Iris pigment epithelial cell (primary cell): ENCODE measurements at regions not wholly inside any gene's neighbourhood (a gene's known extent, or its start where the extent isn't known, plus 50 kb on each side); places are given as distances from the start of the nearest gene placed in this dataset.
A peak's percentile ranks its signal among the peaks of the same experiment; 100 is the strongest.

Experiments
- DNase-seq: peaks from one replicate; pipeline ENCODE4 v3.0.0-alpha.2; 2011; ENCODE audit warnings: low read depth

- no peak for DNase-seq
Observed at GRCh38 chr12:24278832-24279231, 329.4 kb upstream of the SOX5 start.

DNA sequence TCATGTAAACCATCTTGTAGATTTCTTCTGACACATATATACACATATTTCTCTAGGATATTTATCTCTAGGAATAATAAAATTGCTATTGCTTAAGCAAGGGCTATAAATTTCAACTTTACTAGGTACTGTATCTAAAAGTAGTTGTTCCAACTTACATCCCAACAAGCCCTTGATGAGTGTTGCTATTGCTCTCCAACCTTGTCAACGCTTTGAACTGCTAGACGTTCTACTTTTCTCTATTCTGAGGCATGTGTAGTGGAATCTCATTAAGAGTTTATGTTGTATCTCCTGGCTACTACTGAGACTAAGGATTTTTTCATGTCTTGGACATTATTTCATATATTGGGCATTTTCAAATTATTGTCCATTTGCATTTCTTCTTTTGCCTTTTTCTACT lies 321.5 kb upstream of the SOX5 start:
- no peak for DNase-seq

DNA sequence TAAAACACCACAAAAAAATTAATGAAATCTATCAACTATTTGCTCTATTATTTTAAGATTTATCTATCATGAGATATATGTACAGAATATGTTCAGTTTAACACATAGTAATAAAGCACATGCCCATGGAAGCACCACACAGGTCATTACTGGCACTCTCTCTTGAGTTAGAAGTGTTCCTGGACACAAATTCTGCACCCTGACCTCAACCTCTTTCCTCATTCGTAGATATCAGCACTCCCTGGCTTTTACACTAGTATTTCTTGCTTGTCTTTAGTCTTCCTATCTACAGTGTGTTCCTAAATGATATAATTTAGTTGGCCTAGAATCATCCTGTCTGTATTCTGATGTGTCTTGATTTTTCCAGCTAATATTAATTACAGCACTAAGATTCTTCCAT lies 321.0 kb upstream of the SOX5 start:
- no peak for DNase-seq

- peak; percentile 1 for DNase-seq
Observed at GRCh38 chr12:24268663-24269186, 319.3 kb upstream of the SOX5 start.

GRCh38 chr12:24266982-24267381 lies 317.5 kb upstream of the SOX5 start:
- DNase-seq = no peak

GRCh38 chr12:24256684-24257083 lies 307.2 kb upstream of the SOX5 start:
- no peak for DNase-seq

- DNase-seq = no peak
Observed at GRCh38 chr12:24255920-24256665, 306.6 kb upstream of the SOX5 start.

GRCh38 chr12:24252602-24253001 lies 303.1 kb upstream of the SOX5 start:
- DNase-seq = no peak

GRCh38 chr12:24246934-24247333 lies 297.5 kb upstream of the SOX5 start:
- no peak for DNase-seq

- DNase-seq = no peak
Observed at GRCh38 chr12:24246376-24246775, 296.9 kb upstream of the SOX5 start.

DNA sequence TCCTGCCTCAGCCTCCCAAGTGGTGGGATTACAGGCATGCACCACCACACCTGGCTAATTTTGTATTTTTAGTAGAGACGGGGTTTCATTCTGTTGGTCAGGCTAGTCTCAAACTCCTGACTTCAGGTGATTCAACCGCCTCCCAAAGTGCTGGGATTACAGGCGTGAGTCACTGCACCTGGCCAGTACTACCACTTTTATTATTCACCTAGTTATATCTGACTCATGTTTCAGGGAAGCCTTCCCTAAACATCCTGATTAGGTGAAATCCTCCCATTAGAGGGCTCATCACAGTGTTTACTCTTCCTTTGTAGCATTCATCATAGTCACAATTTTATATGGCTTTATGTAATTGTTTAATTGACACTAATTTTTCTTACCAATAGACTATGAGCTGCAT lies 295.3 kb upstream of the SOX5 start:
- no peak for DNase-seq

DNA sequence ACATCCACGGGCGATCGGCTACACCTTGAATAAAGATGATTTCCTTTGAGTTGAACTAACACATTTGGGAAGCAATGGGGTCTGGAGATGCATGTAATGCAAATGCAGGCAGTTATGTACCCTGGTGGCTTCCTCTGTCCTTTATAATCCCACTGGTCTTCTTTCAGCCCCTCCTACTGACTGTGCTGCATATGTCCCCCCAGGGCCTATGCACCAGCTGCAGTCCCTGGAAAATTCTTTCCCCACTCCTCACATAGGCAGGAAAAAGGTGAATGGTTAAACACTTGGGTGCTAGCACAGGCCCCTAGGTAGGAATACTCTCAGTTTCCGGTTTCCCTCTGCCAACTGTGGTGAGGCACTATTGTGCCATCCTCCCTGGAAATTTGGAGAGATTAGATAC lies 294.8 kb upstream of the SOX5 start:
- no peak for DNase-seq

GRCh38 chr12:24240707-24241106 lies 291.2 kb upstream of the SOX5 start:
- no peak for DNase-seq

DNA sequence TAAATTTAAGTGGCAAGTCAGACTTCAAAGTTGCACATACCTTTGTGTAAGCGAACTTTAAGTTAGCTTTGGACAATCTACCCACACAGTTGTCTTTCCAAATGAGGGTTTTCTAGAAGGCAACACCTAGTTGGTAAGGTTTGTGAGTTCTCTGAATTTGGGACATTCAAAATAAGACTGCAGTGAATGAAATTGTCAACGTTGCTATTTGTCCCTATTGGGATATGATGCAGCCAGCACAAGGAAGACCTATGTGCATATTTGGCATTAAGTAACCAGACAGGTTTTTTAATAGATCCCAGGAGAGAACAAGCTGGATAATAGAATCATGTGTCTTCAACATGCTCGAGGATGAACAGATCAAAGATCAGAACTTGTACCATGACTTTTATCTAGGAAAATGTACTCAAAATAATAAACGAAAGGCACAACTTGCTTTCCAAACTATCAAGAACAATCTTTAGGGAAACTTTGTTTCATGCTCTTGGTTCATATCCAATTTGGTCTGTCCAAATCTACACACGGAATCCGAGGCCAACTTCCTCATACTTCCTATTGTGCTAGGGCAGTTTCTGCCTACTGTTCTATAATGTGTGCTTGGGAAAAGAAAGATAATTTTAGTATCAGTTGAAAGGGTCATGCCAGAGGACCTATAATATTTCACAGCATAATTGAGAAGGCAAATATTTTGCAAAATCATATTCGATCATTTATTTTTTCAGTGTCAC lies 284.2 kb upstream of the SOX5 start:
- no peak for DNase-seq

DNA sequence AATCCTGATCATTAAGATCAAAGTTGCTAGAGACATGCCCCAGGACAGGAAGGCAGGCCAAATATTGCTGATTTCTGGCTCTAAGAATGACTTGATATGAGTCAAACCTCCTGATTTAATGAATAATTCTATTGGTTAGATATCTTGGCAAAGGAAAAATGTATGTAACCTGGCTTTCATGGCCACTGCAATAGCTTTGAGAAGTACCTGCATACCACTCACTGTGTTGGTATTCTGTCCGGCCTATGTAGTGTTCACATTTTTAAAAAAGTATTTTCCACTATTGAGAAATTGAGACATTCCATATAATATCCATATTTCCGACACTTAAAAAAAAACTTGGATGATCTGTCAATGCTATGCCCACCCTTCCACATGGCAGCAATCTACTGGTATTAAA lies 283.1 kb upstream of the SOX5 start:
- DNase-seq = peak; percentile 5

- DNase-seq = no peak
Observed at GRCh38 chr12:24231298-24231697, 281.8 kb upstream of the SOX5 start.

- no peak for DNase-seq
Observed at GRCh38 chr12:24230061-24230701, 280.7 kb upstream of the SOX5 start.

DNA sequence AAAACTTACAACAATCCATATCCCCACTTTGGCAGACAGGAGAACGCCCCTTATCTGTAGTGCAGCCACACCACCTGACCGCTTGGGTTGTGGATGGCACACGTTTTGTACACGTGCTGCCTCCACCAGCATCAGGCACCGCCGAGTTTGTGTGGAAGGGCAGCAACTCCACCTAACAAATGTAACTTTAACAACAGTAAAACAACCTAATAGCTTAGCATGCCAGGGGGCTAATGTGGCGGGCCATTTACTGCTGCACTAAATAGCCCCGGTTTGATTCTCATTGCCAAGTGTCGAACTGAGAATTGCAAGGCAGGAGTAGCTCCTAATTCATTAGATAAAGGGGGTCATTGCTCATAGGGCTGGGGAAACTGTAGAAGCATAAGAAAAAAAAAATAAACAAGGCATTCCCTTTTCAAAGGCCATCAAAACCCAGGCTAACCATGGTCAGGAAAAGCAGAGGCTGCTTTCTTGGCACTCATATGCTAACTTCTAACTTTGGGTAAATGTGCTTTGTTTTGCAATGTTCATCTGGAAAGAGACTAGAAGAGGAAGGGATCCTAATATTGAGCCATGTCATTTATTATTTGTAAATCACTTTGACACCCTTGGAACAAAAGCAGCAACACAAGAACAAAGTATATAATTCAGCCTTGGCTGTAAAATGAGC lies 279.7 kb upstream of the SOX5 start:
- peak; percentile 52 for DNase-seq

GRCh38 chr12:24228371-24228770 lies 278.9 kb upstream of the SOX5 start:
- DNase-seq = no peak

DNA sequence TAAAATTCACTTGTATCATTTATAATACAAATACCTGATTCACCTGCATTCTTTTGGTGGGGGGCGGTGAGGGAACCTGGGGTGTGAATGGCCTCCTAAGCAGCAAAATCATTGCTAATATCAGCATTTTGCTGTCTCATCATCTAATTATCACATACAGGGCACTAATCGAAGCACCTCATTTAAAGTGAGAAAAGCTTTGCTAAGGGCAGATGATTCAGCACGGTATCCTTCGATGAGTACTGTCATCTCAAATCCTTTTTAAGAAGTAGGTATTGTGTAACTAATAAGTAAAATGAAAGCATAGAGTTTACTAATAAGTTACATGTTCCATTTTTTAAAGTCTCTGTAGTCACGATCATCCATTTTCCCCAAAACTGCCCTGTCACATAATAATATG lies 278.1 kb upstream of the SOX5 start:
- peak; percentile 74 for DNase-seq

DNA sequence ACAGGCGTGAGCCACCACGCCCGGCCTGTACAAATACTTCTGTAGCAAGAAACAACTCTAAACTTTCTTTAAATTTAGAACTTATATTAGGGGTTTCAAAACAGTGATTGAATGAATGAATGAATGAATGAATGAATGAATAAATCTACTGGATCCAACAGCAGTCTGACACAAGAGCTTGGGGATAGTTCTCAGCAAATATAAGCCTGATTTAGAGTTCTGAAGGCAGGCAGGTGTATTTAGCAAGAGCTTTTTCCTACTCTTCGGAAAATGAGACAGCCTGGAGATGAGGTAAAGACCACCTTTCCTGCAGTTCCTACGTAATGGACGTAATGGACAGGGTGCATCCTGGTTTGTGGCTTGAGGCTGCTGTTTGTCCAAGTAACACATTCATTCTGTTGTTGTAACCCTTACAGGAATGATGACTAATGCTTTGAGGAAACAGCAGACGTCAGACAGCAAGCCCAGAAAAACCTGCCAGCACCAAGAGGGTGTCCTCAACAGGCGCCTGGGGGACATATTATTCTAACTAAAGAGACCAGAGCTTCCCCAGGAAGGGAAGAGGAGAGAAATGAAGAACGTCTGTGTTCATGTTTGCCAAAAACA lies 277.4 kb upstream of the SOX5 start:
- DNase-seq = peak; percentile 99

DNA sequence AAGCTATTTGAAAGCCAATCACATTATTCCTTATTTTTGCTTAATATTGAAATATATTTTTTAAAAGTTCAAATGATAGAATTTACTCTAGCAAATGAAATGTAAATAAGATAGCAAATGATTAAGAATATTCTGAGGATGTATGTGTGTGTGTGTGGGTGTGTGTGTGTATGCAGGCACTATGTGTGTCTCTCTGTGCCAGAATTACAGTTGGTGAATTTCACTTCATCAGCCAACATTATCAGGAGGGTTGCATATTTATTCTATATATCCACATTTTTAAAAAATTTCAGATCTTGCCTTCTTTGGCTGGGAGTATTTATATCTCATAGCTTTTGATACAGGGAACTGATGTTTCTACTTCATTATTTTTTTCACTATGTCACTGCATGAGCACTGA lies 274.9 kb upstream of the SOX5 start:
- no peak for DNase-seq
